Erythroblast (primary cell): ENCODE measurements at regions not wholly inside any gene's neighbourhood (a gene's known extent, or its start where the extent isn't known, plus 50 kb on each side); places are given as distances from the start of the nearest gene placed in this dataset.

ENCODE experiments used
- DNase-seq, 2 experiments: peaks; one replicate each; lab custom pipeline; 2025; lab: John Stamatoyannopoulos, UW
- GATA1 ChIP-seq: IDR thresholded peaks from 2 replicates; pipeline ENCODE4 v1.6.1; 2011; ENCODE audit warnings: low read depth, mild to moderate bottlenecking, control low read depth, low read length, moderate library complexity
- POLR2A ChIP-seq: IDR thresholded peaks from 2 replicates; pipeline ENCODE4 v1.6.1; 2011; ENCODE audit warnings: mild to moderate bottlenecking, low read length

DNA sequence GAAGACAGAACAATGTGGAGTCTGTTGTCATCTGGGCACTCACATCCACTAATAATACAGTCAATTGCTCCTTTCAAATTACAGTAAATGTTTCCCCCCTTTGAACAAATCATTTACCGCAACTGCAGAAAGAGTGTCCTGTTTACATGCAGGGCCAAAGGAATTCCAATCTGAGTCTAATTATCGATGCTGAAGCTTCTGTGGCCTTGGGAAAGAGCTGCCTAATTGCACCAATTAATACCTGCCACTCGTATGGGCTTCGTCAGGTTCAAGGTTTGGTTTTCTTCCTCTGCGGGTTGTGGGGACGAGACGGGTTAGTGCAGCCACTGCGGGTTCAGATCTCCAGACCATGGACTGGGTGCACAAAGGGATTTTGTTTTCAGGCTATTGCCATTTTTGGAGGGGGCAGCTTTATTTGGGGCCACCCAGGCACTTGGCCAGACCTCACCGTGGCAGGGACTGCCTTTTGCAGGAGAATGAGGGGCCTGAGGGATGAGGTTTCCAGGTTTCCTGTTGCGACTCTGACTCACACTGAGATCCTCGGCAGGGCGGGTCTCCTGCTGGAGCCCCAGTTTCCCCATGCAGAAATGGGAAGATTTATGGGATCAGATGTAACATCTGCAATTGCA lies 147.6 kb downstream of the MIAT start:
- no peak for DNase-seq

DNA sequence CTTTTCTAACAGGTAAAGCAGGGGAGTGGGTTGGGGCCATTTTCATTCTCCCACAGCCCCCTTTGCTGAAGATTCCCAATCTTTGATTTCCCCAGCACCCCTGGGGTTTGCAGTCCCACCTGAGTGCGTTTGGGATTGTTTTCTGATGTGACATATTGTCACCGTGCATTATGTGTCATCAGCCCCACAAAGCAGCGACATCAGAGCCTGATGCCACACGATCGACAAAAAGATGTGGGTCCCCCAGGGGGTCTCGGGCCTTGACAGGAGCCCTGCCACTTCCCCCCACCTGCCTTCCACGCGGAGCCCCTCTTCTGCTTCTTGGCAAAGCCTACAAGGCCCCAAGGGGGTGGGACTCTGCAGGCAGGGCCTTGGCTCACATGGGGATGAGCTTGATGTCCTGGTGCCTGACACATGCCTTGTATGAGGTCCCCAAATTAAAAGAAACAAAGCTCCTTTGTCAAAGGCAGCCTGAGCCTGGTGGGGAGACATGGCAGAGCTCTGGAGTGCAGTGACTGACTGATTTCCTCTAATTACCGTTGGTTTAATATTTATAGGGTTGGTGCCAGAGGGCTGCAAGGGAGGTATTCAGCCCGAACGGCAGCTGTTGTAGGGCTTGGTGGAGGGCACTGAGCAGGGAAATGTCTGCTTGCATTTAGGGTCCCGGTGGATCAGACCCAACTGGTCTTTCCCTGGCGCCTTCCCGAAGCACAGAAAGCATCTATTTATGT lies 149.2 kb downstream of the MIAT start:
- DNase-seq: no peak
- TF ChIP-seq GATA1: no peak
- no peak for TF ChIP-seq POLR2A

More for the DNA sequence above, 147.6 kb downstream of the MIAT start:
- TF ChIP-seq GATA1 (no peak), POLR2A (no peak)

DNA sequence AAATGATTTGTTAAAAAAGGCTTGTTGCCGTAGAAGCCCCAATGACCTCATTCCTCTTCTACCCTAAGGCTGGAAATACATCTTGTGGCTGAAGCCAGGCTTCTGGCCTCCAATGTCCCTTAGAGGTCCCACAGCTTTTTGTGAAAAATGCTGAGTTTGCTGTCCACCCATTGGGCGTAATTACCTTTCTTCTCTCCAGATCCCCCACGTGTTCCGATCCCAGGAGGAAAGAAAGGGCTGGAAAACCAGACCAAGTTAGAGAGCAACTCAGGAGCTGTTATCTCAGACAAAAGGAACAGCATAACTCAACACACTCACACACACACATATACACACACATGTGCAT lies 154.2 kb downstream of the MIAT start:
- no peak for TF ChIP-seq GATA1
- no peak for TF ChIP-seq POLR2A
- no peak for DNase-seq

DNA sequence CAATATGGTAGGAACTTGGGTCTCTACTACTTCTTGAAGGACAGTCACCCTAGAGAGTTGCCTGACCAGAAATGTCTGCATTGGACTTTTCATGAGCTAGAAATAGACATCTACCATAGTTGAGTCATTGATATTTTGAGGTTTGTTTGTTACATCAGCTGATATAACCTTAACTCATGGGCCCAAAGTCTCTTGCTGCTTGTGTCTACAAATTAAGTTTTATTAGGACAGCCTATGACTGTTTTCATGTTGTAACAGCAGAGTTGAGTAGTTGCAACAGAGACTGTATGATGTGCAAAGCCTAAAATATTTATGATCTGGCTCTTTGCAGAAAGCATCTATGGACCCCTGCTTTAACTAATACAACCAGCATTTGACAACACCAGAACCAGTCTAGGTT lies 155.3 kb downstream of the MIAT start:
- DNase-seq: no peak
- TF ChIP-seq POLR2A (no peak), GATA1 (no peak)

DNA sequence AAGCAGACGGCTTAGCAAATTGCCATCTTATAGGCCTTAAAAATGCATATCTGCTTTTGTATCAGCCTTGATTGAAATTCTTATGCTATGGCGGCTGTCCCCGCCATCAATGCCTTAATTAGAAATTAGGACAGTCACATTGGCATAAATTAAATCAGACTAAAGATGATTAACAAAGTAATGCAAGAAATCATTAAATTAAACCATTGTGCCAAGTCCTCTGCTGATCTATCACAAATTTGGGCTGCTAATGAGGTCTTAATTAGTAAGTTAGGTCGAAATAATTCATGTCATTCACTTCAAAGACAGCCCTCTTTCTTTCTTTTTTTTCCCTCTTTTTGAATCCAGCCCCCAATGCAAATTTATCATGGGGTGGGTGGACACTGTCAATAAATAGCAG lies 159.3 kb downstream of the MIAT start:
- DNase-seq: no peak
- TF ChIP-seq GATA1: no peak
- no peak for TF ChIP-seq POLR2A

DNA sequence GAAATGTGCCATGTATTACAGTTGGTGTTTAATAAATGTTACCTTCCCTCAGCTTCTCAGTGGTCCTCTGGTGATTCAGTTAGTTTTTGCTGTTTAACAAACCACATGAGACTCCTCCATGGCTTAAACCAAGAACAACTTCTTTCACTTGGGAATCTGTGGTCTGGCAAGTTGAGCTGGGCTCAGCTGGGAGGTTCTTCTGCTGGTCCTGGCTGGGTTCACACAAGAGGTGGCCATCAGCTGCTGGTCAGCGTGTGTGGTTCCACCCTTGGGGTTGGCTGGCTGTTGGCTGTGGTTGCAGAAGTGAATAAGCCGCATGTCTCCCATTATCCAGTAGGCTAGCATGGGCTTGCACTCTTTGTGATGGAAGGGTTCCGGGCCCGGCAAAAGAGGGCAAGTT lies 160.5 kb downstream of the MIAT start:
- DNase-seq: no peak
- no peak for TF ChIP-seq GATA1
- TF ChIP-seq POLR2A: no peak

DNA sequence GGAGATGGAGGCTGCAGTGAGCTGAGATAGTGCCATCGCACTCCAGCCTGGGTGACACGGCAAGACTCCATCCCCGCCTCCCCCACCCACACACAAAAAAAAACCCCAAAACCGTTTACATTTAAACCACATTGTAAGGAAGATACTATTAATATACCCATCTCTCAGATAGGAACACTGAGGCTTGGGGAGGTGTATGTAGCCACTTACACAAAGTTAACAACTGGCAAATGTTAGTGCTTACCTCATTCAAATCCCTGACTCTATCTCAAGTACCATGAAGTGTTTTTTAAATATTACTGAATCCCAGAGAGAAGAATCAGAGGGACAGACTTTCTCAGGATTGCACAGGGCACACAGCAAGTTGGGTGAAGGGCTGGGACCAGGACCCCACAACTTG lies 164.5 kb downstream of the MIAT start:
- TF ChIP-seq POLR2A: no peak
- no peak for TF ChIP-seq GATA1
- no peak for DNase-seq

DNA sequence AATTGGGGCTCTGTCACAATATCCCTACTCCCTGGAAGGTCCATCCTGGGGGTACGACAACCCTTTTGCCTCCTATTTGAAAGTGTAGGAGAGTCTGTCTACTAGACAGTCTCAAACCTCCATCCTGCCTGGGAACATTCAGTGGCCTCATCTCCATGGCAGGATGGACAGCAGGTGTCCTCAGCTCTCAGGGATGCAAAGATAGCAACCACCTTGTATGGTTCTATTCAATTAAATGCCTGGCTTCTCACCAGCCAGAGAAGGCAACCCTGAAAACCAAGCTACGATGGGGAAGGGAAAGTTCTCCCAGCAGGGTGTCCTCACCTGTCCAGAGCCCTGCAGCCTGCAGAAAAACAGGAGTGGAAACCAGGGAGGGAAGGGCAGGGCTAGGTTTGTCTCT lies 164.9 kb downstream of the MIAT start:
- TF ChIP-seq POLR2A (no peak), GATA1 (no peak)

DNA sequence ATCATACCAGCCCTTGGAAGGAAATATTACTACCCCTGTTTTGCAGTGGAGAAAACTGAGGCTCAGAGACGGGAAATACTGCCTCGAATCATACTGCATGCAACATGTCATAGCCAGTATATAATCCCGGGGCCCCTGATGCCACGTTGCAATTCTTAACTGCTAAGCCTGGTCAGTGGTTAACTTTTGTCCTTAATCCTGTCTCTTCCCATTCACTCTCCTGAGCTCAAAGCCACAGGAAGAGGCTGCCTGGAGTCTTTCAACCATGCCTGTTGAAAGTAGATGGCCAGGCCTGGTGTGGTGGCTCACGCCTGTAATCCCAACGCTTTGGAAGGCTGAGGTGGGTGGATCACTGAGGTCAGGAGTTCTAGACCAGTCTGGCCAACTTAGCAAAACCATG lies 166.6 kb downstream of the MIAT start:
- no peak for TF ChIP-seq GATA1
- no peak for TF ChIP-seq POLR2A
- no peak for DNase-seq

More for the DNA sequence above, 164.9 kb downstream of the MIAT start:
- DNase-seq: no peak

DNA sequence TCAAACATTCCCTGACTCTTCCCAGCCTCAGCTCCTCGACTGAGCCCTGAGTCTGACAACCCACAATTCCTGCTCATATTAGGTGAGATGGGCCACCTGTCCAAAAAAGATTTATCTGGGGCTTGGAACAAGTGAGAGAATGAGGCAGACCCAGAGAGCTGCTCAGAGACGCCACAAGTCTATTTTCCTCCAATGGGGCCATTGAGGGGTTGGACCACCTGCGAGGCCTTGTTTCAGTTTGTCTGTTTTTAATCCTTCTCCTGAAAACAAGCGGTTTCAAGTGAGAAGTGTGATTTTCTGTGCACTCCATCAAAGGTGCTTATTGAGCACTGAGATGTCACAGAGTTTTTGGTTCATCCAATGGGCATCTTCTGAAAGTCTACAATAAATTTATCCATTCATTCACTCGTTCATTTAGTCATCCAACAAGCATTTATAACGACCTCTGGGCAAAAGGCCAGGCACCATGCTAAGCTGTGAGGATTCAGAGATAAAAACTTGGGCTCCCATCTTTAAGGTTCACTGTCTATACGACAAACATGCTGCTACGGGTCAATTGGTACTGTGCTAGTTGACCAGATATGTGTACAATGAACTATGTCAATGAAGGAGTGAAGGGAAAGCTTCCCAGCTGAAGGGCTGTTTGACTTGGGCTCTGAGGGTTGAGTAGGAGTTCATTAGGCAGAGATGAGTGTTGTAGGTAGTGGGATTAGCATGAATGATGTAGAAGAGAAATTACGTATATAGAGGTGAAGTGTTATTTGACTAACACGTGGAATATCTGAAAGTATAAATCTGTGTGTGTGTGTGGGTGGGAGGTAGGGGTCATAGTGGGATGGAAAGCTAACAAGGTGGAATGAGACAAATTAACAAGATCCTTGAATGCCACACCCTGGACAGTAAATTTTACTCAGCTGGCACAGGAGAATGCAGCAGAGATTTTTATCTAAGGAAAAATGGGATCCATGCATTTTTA lies 168.9 kb downstream of the MIAT start:
- no peak for TF ChIP-seq GATA1
- no peak for TF ChIP-seq POLR2A
- no peak for DNase-seq

DNA sequence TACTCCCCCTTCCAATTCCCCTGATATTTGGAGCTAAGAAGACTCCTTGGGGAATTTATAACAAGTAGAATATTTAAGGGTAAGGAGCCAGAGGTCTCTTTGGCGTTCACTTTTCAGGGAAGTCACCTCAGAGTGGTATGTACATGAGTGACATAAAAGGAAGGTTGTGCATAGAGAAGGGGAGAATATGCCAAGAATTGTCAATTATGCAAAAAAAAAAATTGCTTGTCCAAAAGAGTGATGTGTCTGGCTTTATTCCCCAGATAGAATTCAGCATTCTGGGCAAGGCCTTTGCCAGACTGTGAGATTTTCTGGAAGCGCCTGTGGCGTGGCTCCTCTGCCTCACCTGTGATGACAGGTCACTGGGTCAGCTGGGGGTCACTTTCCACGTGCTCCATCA lies 170.2 kb downstream of the MIAT start:
- TF ChIP-seq POLR2A: no peak
- TF ChIP-seq GATA1: no peak
- DNase-seq: no peak

DNA sequence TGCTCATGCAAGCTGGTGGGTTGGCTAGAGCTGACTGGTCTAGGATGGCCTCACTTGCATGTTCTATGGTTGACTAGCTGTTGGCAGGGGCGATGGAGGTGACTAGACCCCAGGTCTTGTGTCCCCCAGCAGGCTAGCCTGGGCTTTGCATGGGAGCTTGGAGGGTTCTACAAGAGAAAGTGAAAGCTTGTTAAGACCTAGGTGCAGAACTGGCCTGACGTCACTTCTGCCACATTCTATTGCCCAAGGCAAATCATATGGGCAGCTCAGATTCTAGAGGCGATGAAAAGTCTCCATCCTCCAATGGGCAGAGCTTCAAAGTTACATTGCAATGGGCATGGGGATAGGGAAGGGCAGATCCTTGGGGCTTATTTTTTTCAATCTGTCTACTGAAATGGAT lies 170.9 kb downstream of the MIAT start:
- no peak for DNase-seq
- no peak for TF ChIP-seq POLR2A
- no peak for TF ChIP-seq GATA1

DNA sequence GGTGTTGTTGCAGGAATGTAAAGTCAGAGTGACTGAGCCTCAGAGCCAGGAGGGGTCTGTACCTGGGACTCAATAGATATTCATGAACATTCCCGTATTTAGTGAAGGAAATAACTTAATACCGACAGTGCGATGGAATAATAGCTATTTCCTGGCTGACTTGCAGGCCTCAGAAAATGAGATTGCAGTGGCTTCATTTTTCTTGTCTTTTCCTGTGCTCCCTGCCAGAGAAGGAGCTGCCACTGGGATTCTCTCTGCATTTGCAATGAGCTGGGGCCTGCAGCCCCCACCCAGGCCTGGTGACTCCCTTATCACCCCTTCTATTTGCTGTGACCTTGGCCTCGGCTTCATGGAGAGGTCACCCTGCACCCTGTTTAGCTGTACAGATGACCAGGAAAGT lies 173.4 kb downstream of the MIAT start:
- no peak for TF ChIP-seq POLR2A
- TF ChIP-seq GATA1: no peak
- DNase-seq: no peak

DNA sequence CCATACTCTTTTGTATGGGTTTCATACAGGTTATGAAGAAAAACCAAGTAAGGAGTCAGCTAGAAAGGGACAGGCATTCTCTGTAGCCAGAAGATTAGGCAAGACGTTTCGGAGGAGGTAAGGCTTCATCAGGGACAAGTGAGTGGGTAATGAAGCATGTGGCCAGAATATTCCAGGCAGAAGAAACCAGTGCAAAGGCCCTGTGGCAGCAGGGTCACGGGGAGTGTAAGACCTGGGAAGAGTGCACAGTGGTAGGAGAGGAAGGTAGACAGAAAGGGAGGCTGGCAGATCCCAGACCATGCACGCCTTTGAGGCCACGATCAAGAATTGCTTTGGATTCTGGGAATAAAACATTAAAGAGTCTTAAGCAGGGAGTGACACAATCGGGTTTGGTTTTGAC lies 177.6 kb downstream of the MIAT start:
- TF ChIP-seq GATA1 (no peak), POLR2A (no peak)
- no peak for DNase-seq
